ENCODE measurements at regions not wholly inside any gene's neighbourhood (a gene's known extent, or its start where the extent isn't known, plus 50 kb on each side); places are given as distances from the start of the nearest gene placed in this dataset.

DNA sequence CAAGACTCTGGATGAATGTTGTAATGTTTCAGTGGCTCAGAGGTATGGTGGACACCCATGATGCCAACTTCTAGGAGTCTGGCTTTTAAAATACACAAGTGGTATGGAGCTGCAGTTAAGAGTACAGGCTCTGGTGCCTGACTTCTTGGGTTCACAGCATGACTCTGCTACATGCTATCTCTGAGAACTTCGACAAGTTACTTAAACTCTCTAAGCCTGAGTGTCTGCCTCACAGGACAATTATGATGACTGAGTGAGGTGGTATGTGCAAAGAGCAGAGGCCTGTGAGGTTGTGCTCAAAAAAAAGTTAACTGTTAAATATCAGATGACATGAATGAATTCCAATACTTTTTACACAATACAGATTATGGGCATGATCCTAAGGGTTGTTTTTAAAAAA is 90.9 kb upstream of the SRD5A3 start:
- TF ChIP-seq, protein P1, sequence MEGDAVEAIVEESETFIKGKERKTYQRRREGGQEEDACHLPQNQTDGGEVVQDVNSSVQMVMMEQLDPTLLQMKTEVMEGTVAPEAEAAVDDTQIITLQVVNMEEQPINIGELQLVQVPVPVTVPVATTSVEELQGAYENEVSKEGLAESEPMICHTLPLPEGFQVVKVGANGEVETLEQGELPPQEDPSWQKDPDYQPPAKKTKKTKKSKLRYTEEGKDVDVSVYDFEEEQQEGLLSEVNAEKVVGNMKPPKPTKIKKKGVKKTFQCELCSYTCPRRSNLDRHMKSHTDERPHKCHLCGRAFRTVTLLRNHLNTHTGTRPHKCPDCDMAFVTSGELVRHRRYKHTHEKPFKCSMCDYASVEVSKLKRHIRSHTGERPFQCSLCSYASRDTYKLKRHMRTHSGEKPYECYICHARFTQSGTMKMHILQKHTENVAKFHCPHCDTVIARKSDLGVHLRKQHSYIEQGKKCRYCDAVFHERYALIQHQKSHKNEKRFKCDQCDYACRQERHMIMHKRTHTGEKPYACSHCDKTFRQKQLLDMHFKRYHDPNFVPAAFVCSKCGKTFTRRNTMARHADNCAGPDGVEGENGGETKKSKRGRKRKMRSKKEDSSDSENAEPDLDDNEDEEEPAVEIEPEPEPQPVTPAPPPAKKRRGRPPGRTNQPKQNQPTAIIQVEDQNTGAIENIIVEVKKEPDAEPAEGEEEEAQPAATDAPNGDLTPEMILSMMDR (conservative IDR thresholded peaks at IDR 0.05): no peak
- intact Hi-C loops (cut with micrococcal nuclease; ENCODE audit: unreplicated experiment): no loop called here
- no TSS peak for BruUV-seq (replicated peaks)
- Histone ChIP-seq H3K9me2 (ENCODE audit: insufficient read depth) (no peaks in the 10 kb centered on the region), H3K27me3 (ENCODE audit: insufficient read depth, low read depth) (no peaks in the 10 kb centered on the region), H3K27ac (no peak overlapping the region), H3K4me2 (no peak overlapping the region), H3K4me3 (no peak overlapping the region), H3K79me2 (ENCODE audit: low read depth) (no peaks in the 10 kb centered on the region), H3F3A (ENCODE audit: insufficient read depth, low read depth) (no peaks in the 10 kb centered on the region), H3K36me3 (ENCODE audit: low read depth) (no peaks in the 10 kb centered on the region), H4K20me1 (ENCODE audit: insufficient read depth) (no peaks in the 10 kb centered on the region), H3K4me1 (replicated peaks; ENCODE audit: insufficient read depth) (no peaks in the 10 kb centered on the region), H3K9me3 (ENCODE audit: insufficient read depth, low read depth) (no peaks in the 10 kb centered on the region), H2AFZ (no peak overlapping the region)
- DNase-seq: no peak
- ChIA-PET POLR2A (ENCODE audit: unreplicated experiment) (no interaction called here), CTCF (no interaction called here)

DNA sequence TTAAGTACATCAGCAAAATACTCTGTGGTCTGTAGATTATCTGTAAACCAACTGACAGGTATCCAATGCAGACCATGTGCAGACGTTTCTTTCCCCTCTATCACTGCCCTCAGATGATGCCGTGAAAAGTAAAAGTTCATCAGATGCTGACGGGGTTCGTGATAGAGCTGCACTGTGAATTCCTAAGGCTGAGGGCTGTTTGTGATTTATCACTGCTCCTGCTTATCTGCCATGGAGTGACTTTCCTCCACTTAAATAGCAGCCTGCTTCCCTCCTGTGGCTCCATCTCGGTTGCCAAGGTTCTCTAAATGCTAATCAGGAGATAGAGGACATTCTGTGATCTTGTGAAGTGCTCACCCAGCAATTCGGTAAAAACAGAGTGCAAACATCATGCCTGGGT is 89.3 kb upstream of the SRD5A3 start:
- Histone ChIP-seq H3K4me1 (replicated peaks; ENCODE audit: insufficient read depth) (no peaks in the 10 kb centered on the region), H3K27me3 (ENCODE audit: insufficient read depth, low read depth) (no peaks in the 10 kb centered on the region), H3K36me3 (ENCODE audit: low read depth) (no peaks in the 10 kb centered on the region), H3K27ac (no peak overlapping the region), H4K20me1 (ENCODE audit: insufficient read depth) (no peaks in the 10 kb centered on the region), H3F3A (ENCODE audit: insufficient read depth, low read depth) (no peaks in the 10 kb centered on the region), H3K9me3 (ENCODE audit: insufficient read depth, low read depth) (no peaks in the 10 kb centered on the region), H3K4me3 (no peak overlapping the region), H2AFZ (no peak overlapping the region), H3K4me2 (no peak overlapping the region), H3K9me2 (ENCODE audit: insufficient read depth) (no peaks in the 10 kb centered on the region), H3K79me2 (ENCODE audit: low read depth) (no peaks in the 10 kb centered on the region)
- BruUV-seq (replicated peaks): no TSS peak
- TF ChIP-seq, protein P1 (conservative IDR thresholded peaks at IDR 0.05): no peak
- no peak for TF ChIP-seq EZH2 (IDR thresholded peaks at IDR 0.05; ENCODE audit: low read depth)
- no peak for DNase-seq
- intact Hi-C loops (cut with micrococcal nuclease; ENCODE audit: unreplicated experiment): no loop called here
- ChIA-PET CTCF (no interaction called here), POLR2A (ENCODE audit: unreplicated experiment) (no interaction called here)

DNA sequence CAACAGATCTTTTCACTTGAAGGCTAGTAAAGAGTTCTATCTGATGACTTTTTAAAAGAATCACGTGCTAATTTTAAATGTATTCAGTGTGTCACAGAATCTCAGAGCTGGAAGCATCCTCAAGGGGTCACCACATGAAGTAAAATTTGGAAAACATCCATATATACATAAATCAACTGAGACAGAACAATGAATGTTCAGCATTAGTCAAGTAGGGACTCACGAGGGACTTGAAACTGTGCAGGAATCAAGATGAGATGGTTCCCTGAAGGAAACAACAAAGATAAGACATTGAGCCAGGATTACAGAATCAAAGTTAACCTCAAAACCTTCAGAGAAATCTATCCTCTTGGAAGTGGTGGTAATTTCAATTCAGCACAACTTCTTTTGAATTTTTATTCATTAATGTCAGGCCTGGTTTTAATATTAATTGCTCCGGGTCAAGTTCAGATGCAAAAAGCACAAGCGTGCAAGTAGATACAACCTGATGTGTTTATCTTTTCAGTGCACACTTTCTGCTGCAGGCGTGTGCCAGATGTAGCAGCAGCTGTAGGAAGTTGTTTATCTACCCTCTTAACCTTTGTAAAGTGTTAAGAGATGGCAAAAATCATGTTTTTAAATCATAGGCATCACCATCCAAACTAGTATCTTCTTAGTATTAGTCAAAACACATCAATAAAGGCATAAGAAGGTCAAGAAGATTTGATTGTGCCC is 87.7 kb upstream of the SRD5A3 start:
- Histone ChIP-seq H3K79me2 (ENCODE audit: low read depth) (no peaks in the 10 kb centered on the region), H3K4me2 (no peak overlapping the region), H3K9me2 (ENCODE audit: insufficient read depth) (no peaks in the 10 kb centered on the region), H3K4me1 (replicated peaks; ENCODE audit: insufficient read depth) (no peaks in the 10 kb centered on the region), H3K27me3 (ENCODE audit: insufficient read depth, low read depth) (no peaks in the 10 kb centered on the region), H2AFZ (no peak overlapping the region), H3F3A (ENCODE audit: insufficient read depth, low read depth) (no peaks in the 10 kb centered on the region), H3K9me3 (ENCODE audit: insufficient read depth, low read depth) (no peaks in the 10 kb centered on the region), H3K36me3 (ENCODE audit: low read depth) (no peaks in the 10 kb centered on the region), H4K20me1 (ENCODE audit: insufficient read depth) (no peaks in the 10 kb centered on the region), H3K4me3 (no peak overlapping the region), H3K27ac (no peak overlapping the region)
- no peak for TF ChIP-seq EZH2 (IDR thresholded peaks at IDR 0.05; ENCODE audit: low read depth)
- intact Hi-C loops (cut with micrococcal nuclease; ENCODE audit: unreplicated experiment): no loop called here
- ChIA-PET CTCF (no interaction called here), POLR2A (ENCODE audit: unreplicated experiment) (interaction anchor here (0.7 kb wide), 1 partner anchor 75 kb away, joined by 3 read pairs; no protein-coding TSS in a partner anchor)
- no TSS peak for BruUV-seq (replicated peaks)
- DNase-seq: no peak

- no peaks in the 10 kb centered on the region for H3K4me1 ChIP-seq (replicated peaks; ENCODE audit: insufficient read depth)
- no peak overlapping the region for H3K27ac ChIP-seq
- no peaks in the 10 kb centered on the region for H3K27me3 ChIP-seq (ENCODE audit: insufficient read depth, low read depth)
- BruUV-seq (replicated peaks): no TSS peak
- H3K9me2 ChIP-seq (ENCODE audit: insufficient read depth): no peaks in the 10 kb centered on the region
- no peaks in the 10 kb centered on the region for H3K9me3 ChIP-seq (ENCODE audit: insufficient read depth, low read depth)
- CTCF ChIA-PET: no interaction called here
- DNase-seq: no peak
- no peaks in the 10 kb centered on the region for H3K79me2 ChIP-seq (ENCODE audit: low read depth)
- intact Hi-C loops (cut with micrococcal nuclease; ENCODE audit: unreplicated experiment): no loop called here
- no peaks in the 10 kb centered on the region for H3K36me3 ChIP-seq (ENCODE audit: low read depth)
- H3K4me3 ChIP-seq: no peak overlapping the region
- no peak overlapping the region for H3K4me2 ChIP-seq
- TF ChIP-seq EZH2 (IDR thresholded peaks at IDR 0.05; ENCODE audit: low read depth): no peak
- TF ChIP-seq, protein P1 (conservative IDR thresholded peaks at IDR 0.05): no peak
- no peaks in the 10 kb centered on the region for H4K20me1 ChIP-seq (ENCODE audit: insufficient read depth)
- H2AFZ ChIP-seq: no peak overlapping the region
- POLR2A ChIA-PET (ENCODE audit: unreplicated experiment): no interaction called here
- no peaks in the 10 kb centered on the region for H3F3A ChIP-seq (ENCODE audit: insufficient read depth, low read depth)
These were observed 86.7 kb upstream of the SRD5A3 start for GRCh38 chr4:55259294-55259693.
